Naive thymus-derived CD8-positive, alpha-beta T cell (primary cell): ENCODE measurements at regions not wholly inside any gene's neighbourhood (a gene's known extent, or its start where the extent isn't known, plus 50 kb on each side); places are given as distances from the start of the nearest gene placed in this dataset.

Source experiments
- ATAC-seq, 2 donors: fragments of 150-1000 bp; cut with Tn5 transposase in 1 of 2; sonication (Bioruptor Pico), chemical (Tn5 transposase) in 1 of 2; 1 replicate in 1 of 2; 2 replicates in 1 of 2; pipeline ENCODE4 v1.10.0; 2021; ENCODE audit warnings: mild to moderate bottlenecking in 2 of 2, moderate library complexity in 2 of 2
- POLR2A ChIA-PET: fragments of 350-600 bp; sonication (Branson Sonifier 250); formaldehyde crosslinking; loops from one replicate; lab custom pipeline; 2021; ENCODE audit warnings: antibody characterized with exemption; lab: Charles Lee
- DNase-seq, 10 donors: peaks; one replicate each; pipeline versions ENCODE4 v3.0.0 to v3.0.0-alpha.2; 2020 to 2022
- H3K27ac Mint-ChIP-seq, 10 donors: one replicate each; pipeline ENCODE4 v1.8.0; 2020 to 2022; ENCODE audit warnings: mild to moderate bottlenecking in 10 of 10, mixed read lengths in 10 of 10, moderate library complexity in 4 of 10, inconsistent platforms in 1 of 10
- H3K27me3 Mint-ChIP-seq, 5 donors: one replicate each; pipeline ENCODE4 v1.8.0; 2021 to 2022; ENCODE audit warnings: mixed read lengths in 5 of 5
- H3K36me3 Mint-ChIP-seq, 3 donors: one replicate each; pipeline ENCODE4 v1.8.0; 2020 to 2022; ENCODE audit warnings: mixed read lengths in 3 of 3, mild to moderate bottlenecking in 2 of 3, inconsistent platforms in 1 of 3
- H3K4me1 Mint-ChIP-seq, 4 donors: one replicate each; pipeline ENCODE4 v1.8.0; 2021 to 2022; ENCODE audit warnings: mixed read lengths in 4 of 4
- H3K4me3 Mint-ChIP-seq, 10 donors: one replicate each; pipeline ENCODE4 v1.8.0; 2020 to 2022; ENCODE audit warnings: mild to moderate bottlenecking in 10 of 10, mixed read lengths in 10 of 10, moderate library complexity in 6 of 10, inconsistent platforms in 1 of 10
- H3K9me3 Mint-ChIP-seq, 9 donors: one replicate each; pipeline ENCODE4 v1.8.0; 2020 to 2022; ENCODE audit warnings: mixed read lengths in 9 of 9, mild to moderate bottlenecking in 3 of 9, inconsistent platforms in 1 of 9, moderate library complexity in 1 of 9

- DNase-seq (no peak), ATAC-seq (no peak)
- no peaks in the 10 kb centered on the region for H3K9me3 Mint-ChIP-seq
- no peak overlapping the region for H3K4me3 Mint-ChIP-seq
- POLR2A ChIA-PET = no interaction called here
- no peaks in the 10 kb centered on the region for H3K36me3 Mint-ChIP-seq
- H3K4me1 Mint-ChIP-seq = no peaks in the 10 kb centered on the region
- H3K27me3 Mint-ChIP-seq = peaks cover 0 to 7% (median 0%) of the 10 kb centered on the region in 5 donors
- no peak overlapping the region for H3K27ac Mint-ChIP-seq
These were observed 656.4 kb downstream of the LTN1 start for GRCh38 chr21:28336314-28336713.

- no peak overlapping the region for H3K27ac Mint-ChIP-seq
- H3K4me3 Mint-ChIP-seq = no peak overlapping the region
- POLR2A ChIA-PET = no interaction called here
- ATAC-seq = no peak
- DNase-seq = no peak
- peaks cover 0 to 13% (median 0%) of the 10 kb centered on the region in 5 donors for H3K27me3 Mint-ChIP-seq
- no peaks in the 10 kb centered on the region for H3K36me3 Mint-ChIP-seq
- H3K9me3 Mint-ChIP-seq = peaks cover 0 to 6% (median 0%) of the 10 kb centered on the region in 9 donors
- H3K4me1 Mint-ChIP-seq = no peaks in the 10 kb centered on the region
These were observed 658.3 kb downstream of the LTN1 start for GRCh38 chr21:28334407-28334806.

GRCh38 chr21:28333578-28334075 is 659.0 kb downstream of the LTN1 start:
- Mint-ChIP-seq H3K36me3 (no peaks in the 10 kb centered on the region), H3K27ac (no peak overlapping the region), H3K4me1 (no peaks in the 10 kb centered on the region), H3K27me3 (peaks cover 0 to 11% (median 0%) of the 10 kb centered on the region in 5 donors), H3K9me3 (peaks cover 0 to 9% (median 3%) of the 10 kb centered on the region in 9 donors), H3K4me3 (no peak overlapping the region)
- POLR2A ChIA-PET = no interaction called here
- no peak for ATAC-seq
- DNase-seq = no peak

DNA sequence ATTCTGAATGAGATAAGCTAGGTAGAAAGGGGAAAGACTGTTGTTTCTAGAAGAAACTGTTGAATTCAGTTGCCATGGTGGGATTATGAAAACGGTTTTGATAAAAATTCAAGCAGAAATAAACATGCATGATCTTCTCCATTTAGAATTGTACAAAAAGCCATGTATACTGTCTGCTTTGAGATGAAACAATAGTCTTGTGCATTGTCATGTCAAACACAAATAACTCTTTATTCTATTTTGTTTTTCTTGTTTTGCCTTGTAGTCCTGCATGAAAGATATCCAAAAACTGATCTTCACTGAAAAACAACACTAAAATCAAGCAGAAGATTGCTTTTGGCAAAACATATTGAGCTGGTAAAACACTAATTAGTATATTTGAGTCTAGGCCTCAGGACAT is 659.9 kb downstream of the LTN1 start:
- DNase-seq = no peak
- Mint-ChIP-seq H3K4me3 (no peak overlapping the region), H3K4me1 (no peaks in the 10 kb centered on the region), H3K27me3 (peaks cover 0 to 11% (median 0%) of the 10 kb centered on the region in 5 donors), H3K36me3 (no peaks in the 10 kb centered on the region), H3K27ac (no peak overlapping the region), H3K9me3 (peaks cover 0 to 17% (median 6%) of the 10 kb centered on the region in 9 donors)
- no peak for ATAC-seq
- POLR2A ChIA-PET = no interaction called here

DNA sequence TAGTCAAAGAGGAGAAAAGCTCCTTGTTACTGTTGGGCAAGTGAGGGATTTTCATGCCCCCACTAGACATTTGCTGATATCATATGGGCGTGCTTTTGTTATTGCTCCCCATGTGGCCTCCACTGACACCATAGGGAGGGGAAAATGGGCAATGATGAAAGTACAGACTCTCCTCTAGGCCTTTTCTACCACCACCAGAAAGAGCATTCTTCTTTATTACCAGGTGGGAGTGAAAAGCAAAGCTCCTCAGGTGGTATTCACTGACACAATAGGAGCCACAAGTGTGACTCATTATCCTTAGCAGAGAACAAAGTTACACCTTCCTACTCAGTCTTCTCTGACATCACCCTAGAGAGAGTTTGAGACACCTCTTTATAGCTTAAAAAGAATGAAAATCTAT is 667.1 kb downstream of the LTN1 start:
- POLR2A ChIA-PET = no interaction called here
- peaks cover 6 to 60% (median 20%) of the 10 kb centered on the region in 9 donors for H3K9me3 Mint-ChIP-seq
- H3K27ac Mint-ChIP-seq = no peak overlapping the region
- H3K4me3 Mint-ChIP-seq = no peak overlapping the region
- no peaks in the 10 kb centered on the region for H3K4me1 Mint-ChIP-seq
- DNase-seq = no peak
- peaks cover 0 to 11% (median 0%) of the 10 kb centered on the region in 5 donors for H3K27me3 Mint-ChIP-seq
- no peak for ATAC-seq
- no peaks in the 10 kb centered on the region for H3K36me3 Mint-ChIP-seq

DNA sequence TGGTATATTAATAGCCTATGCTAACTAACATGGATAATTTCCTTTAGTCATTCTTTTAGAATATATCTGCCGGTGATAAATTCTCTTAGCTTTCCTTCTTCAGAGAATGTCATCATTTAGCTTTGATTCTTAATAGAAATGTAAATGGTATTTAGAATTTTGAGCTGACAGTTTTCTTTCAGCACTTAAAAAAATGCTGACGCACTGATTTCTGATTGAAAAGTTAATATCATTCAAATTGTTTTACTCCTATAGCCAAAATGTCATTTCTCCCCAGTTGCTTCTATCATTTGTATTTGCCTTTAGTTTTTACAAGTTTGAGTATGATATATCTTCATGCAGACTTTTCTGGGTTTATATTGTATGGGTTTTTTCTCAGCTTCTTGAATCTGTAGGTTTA is 668.0 kb downstream of the LTN1 start:
- Mint-ChIP-seq H3K9me3 (peaks cover 6 to 63% (median 22%) of the 10 kb centered on the region in 9 donors), H3K27me3 (peaks cover 0 to 2% (median 0%) of the 10 kb centered on the region in 5 donors), H3K36me3 (no peaks in the 10 kb centered on the region), H3K4me3 (no peak overlapping the region), H3K27ac (no peak overlapping the region), H3K4me1 (no peaks in the 10 kb centered on the region)
- ATAC-seq (no peak), DNase-seq (no peak)
- POLR2A ChIA-PET = no interaction called here

DNA sequence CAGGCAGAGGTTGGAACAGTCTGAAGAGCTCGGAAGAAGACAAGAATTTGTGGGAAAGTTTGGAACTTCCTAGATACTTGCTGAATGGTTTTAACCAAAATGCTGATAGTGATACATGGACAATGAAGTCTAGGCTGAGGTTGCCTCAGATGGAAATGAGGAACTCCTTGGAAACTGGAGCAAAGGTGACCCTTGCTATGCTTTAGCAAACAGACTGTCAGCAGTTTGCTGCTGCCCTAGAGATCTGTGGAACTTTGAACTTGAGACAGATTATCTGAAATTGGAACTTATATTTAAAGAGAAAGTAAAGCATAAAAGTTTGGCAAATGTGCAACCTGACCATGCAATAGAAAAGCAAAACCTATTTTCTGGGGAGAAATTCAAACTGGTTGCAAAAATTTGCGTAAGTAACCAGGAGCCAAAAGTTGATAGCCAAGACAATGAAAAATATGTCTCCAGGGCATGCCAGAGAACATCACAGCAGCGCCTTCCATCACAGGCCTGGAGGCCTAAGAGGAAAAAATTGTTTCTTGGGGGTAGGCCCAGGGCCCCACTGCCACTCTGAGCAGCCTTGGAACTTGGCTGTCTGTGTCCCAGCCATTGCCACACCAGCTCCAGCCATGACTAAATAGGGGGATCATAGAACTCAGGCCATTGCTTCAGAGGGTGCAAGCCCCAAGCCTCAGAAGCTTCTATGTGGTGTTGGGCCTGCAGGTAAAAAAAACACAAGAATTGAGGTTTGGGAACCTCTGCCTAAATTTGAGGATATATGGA is 675.3 kb downstream of the LTN1 start:
- ATAC-seq (no peak), DNase-seq (no peak)
- peaks cover 2 to 31% (median 15%) of the 10 kb centered on the region in 9 donors for H3K9me3 Mint-ChIP-seq
- peaks cover 0 to 1% (median 0%) of the 10 kb centered on the region in 3 donors for H3K36me3 Mint-ChIP-seq
- no peak overlapping the region for H3K27ac Mint-ChIP-seq
- H3K4me1 Mint-ChIP-seq = no peaks in the 10 kb centered on the region
- no peak overlapping the region for H3K4me3 Mint-ChIP-seq
- H3K27me3 Mint-ChIP-seq = no peaks in the 10 kb centered on the region
- POLR2A ChIA-PET = no interaction called here

- H3K4me3 Mint-ChIP-seq = no peak overlapping the region
- POLR2A ChIA-PET = interaction anchor here (0.5 kb wide), 1 partner anchor 153 kb away, joined by 4 read pairs; no protein-coding TSS in a partner anchor
- DNase-seq (no peak), ATAC-seq (no peak)
- no peak overlapping the region for H3K27ac Mint-ChIP-seq
- peaks cover 0 to 4% (median 2%) of the 10 kb centered on the region in 3 donors for H3K36me3 Mint-ChIP-seq
- no peaks in the 10 kb centered on the region for H3K4me1 Mint-ChIP-seq
- peaks cover 0 to 20% (median 9%) of the 10 kb centered on the region in 9 donors for H3K9me3 Mint-ChIP-seq
- peaks cover 0 to 4% (median 0%) of the 10 kb centered on the region in 5 donors for H3K27me3 Mint-ChIP-seq
These were observed 681.1 kb downstream of the LTN1 start for GRCh38 chr21:28311411-28312190.

- no peak for DNase-seq
- POLR2A ChIA-PET = no interaction called here
- no peak overlapping the region for H3K27ac Mint-ChIP-seq
- H3K27me3 Mint-ChIP-seq = peaks cover 0 to 4% (median 0%) of the 10 kb centered on the region in 5 donors
- peaks cover 0 to 20% (median 9%) of the 10 kb centered on the region in 9 donors for H3K9me3 Mint-ChIP-seq
- H3K36me3 Mint-ChIP-seq = peaks cover 0 to 4% (median 2%) of the 10 kb centered on the region in 3 donors
- no peak overlapping the region for H3K4me3 Mint-ChIP-seq
- no peak for ATAC-seq
- H3K4me1 Mint-ChIP-seq = no peaks in the 10 kb centered on the region
These were observed 682.0 kb downstream of the LTN1 start for GRCh38 chr21:28310711-28311110.

DNA sequence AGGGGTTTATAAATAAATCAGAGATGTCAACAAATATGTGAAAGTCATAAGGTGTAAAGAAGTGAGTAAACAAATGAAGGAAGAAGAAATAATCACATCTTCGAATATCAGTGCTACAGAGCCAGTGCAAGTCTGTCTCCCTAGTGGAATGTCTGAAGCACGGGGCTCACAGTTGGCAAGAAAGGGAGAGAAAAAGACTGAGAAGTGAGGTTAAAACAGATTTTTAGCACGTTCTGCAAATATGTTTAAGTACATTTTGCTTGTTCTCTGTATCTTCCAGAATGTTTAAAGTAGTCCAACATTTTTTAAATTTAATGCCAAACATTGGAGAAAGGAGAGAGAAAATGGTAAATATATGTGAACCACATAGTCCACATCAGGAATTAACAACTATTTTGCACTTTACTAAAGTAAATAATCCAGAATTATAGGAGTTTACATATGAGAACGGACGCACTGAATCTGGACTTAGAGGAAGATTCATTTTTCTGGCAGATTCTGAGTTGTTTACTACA is 682.4 kb downstream of the LTN1 start:
- no peak overlapping the region for H3K4me3 Mint-ChIP-seq
- ATAC-seq (no peak), DNase-seq (no peak)
- peaks cover 0 to 4% (median 2%) of the 10 kb centered on the region in 3 donors for H3K36me3 Mint-ChIP-seq
- POLR2A ChIA-PET = no interaction called here
- no peaks in the 10 kb centered on the region for H3K4me1 Mint-ChIP-seq
- H3K27ac Mint-ChIP-seq = no peak overlapping the region
- H3K27me3 Mint-ChIP-seq = peaks cover 0 to 4% (median 0%) of the 10 kb centered on the region in 5 donors
- peaks cover 0 to 20% (median 9%) of the 10 kb centered on the region in 9 donors for H3K9me3 Mint-ChIP-seq

DNA sequence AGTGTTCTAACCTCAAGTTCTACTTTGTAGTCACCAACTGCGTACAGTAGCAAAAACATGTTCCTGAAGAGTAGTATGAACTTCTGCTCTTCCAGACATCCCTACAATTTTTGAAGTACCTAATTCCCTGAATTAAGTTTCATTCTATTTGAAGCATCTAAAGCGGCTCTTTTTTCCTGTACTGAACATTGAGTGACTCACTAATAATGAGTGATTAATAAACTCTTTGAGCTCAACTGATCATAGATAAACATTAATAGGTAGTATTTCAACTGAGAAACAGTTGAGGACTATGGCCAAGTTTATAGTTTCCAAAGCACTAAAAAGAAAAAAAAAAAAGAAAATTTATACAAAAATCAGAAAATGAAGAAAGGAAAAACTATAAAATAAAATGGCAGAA is 683.1 kb downstream of the LTN1 start:
- H3K27me3 Mint-ChIP-seq = peaks cover 0 to 4% (median 0%) of the 10 kb centered on the region in 5 donors
- no peak overlapping the region for H3K4me3 Mint-ChIP-seq
- no peaks in the 10 kb centered on the region for H3K4me1 Mint-ChIP-seq
- no peak overlapping the region for H3K27ac Mint-ChIP-seq
- H3K36me3 Mint-ChIP-seq = peaks cover 0 to 4% (median 2%) of the 10 kb centered on the region in 3 donors
- ATAC-seq = no peak
- POLR2A ChIA-PET = no interaction called here
- DNase-seq = no peak
- H3K9me3 Mint-ChIP-seq = peaks cover 0 to 20% (median 9%) of the 10 kb centered on the region in 9 donors

DNA sequence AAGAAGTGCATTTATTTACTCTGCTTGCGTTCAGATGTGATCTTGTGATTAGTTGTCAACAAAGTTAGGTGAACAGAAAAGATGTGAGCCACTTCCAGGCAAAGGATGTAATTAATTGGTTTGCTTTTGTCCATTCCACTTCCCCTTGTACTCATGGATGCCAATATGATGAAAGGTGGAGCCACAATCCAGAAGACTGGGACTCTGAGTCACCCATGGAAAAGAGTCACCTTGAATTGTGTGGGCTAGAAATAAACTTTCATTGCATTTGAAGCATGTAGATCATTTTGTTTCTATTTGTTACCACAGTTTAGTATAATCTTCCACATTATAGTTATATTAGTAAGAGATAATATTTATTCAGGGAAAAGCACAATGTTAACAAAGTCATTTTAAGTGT is 684.2 kb downstream of the LTN1 start:
- no peak overlapping the region for H3K4me3 Mint-ChIP-seq
- H3K36me3 Mint-ChIP-seq = peaks cover 0 to 4% (median 2%) of the 10 kb centered on the region in 3 donors
- H3K9me3 Mint-ChIP-seq = peaks cover 0 to 20% (median 9%) of the 10 kb centered on the region in 9 donors
- POLR2A ChIA-PET = no interaction called here
- no peak for ATAC-seq
- peaks cover 0 to 4% (median 0%) of the 10 kb centered on the region in 5 donors for H3K27me3 Mint-ChIP-seq
- no peaks in the 10 kb centered on the region for H3K4me1 Mint-ChIP-seq
- no peak overlapping the region for H3K27ac Mint-ChIP-seq
- DNase-seq = no peak
